ENCODE measurements at regions not wholly inside any gene's neighbourhood (a gene's known extent, or its start where the extent isn't known, plus 50 kb on each side); places are given as distances from the start of the nearest gene placed in this dataset.

DNA sequence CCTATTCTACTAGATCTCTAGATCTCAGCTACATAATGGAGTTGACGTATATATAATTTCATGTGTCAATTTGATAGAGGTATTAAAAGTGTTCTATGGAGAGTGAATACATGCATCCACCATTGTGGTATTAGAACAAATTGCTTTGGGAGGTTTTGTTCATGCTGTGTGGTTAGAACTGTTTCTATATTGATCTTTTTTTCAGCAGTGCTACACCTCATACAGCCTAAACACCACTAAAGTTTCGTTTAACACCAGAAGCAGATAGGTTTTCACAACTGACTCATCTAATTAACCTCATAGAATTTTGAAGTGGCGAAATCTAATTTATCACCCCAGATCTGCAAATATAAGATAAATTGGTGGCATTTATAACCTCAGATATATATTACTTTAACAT is 269.4 kb upstream of the SEMA6A start:
- POLR2A ChIA-PET, result no interaction called here
- SMC1A ChIA-PET (ENCODE audit: uncharacterized antibody, unreplicated experiment), result interaction anchor here (0.6 kb wide), 1 partner anchor 62 kb away, joined by 4 read pairs; no protein-coding TSS in a partner anchor
- in situ Hi-C loops (cut with MboI) (no loop called here), intact Hi-C loops (cut with micrococcal nuclease; ENCODE audit: unreplicated experiment) (no loop called here)
- no peak for DNase-seq (ENCODE audit: low read depth, low spot score)
- WGBS (ENCODE audit: insufficient coverage, insufficient replicate concordance, low lambda C conversion rate, missing lambda C conversion rate), result 68% methylated on average over 3 of the region's 3 CpGs
- FAIRE-seq, result no peak
- no TSS peak for BruUV-seq (replicated peaks)
- TF ChIP-seq FOXK2 (IDR thresholded peaks at IDR 0.05), result no peak
- TF ChIP-seq JUNB (IDR thresholded peaks at IDR 0.05), result no peak
- TF ChIP-seq ZNF384 (IDR thresholded peaks at IDR 0.05; ENCODE audit: borderline replicate concordance, low read depth, low read length), result no peak
- peak; percentile 53 for TF ChIP-seq MTA2 (IDR thresholded peaks at IDR 0.05; ENCODE audit: low read depth)
- TF ChIP-seq NFYA (IDR thresholded peaks at IDR 0.05; ENCODE audit: borderline replicate concordance, low read depth, low read length), result no peak
- TF ChIP-seq, protein P1, sequence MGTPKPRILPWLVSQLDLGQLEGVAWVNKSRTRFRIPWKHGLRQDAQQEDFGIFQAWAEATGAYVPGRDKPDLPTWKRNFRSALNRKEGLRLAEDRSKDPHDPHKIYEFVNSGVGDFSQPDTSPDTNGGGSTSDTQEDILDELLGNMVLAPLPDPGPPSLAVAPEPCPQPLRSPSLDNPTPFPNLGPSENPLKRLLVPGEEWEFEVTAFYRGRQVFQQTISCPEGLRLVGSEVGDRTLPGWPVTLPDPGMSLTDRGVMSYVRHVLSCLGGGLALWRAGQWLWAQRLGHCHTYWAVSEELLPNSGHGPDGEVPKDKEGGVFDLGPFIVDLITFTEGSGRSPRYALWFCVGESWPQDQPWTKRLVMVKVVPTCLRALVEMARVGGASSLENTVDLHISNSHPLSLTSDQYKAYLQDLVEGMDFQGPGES (IDR thresholded peaks at IDR 0.05), result no peak
- TF ChIP-seq HDGF (IDR thresholded peaks at IDR 0.05), result no peak
- TF ChIP-seq BRCA1 (IDR thresholded peaks at IDR 0.05; ENCODE audit: low read depth, low read length), result no peak
- TF ChIP-seq PAX8 (IDR thresholded peaks at IDR 0.05), result no peak
- no peak for TF ChIP-seq NFIC (IDR thresholded peaks at IDR 0.05; ENCODE audit: low read depth, low read length)
- peak; percentile 69 for TF ChIP-seq ZNF24 (IDR thresholded peaks at IDR 0.05)
- no peak for TF ChIP-seq SIN3A (IDR thresholded peaks at IDR 0.05; ENCODE audit: low read depth, low read length)
- TF ChIP-seq RUNX3 (IDR thresholded peaks at IDR 0.05; ENCODE audit: low read length), result no peak
- TF ChIP-seq, protein P2, sequence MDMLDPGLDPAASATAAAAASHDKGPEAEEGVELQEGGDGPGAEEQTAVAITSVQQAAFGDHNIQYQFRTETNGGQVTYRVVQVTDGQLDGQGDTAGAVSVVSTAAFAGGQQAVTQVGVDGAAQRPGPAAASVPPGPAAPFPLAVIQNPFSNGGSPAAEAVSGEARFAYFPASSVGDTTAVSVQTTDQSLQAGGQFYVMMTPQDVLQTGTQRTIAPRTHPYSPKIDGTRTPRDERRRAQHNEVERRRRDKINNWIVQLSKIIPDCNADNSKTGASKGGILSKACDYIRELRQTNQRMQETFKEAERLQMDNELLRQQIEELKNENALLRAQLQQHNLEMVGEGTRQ (IDR thresholded peaks at IDR 0.05; ENCODE audit: borderline replicate concordance, low read depth, low read length), result no peak
- Histone ChIP-seq H4K20me1 (ENCODE audit: control insufficient read depth, insufficient read depth) (no peaks in the 10 kb centered on the region), H3K9me3 (replicated peaks; ENCODE audit: control insufficient read depth, insufficient read depth, low read length) (no peaks in the 10 kb centered on the region; the same call in 2 of the 3 replicates), H3K36me3 (ENCODE audit: control insufficient read depth in 2 of 2, insufficient read depth in 2 of 2, low read length in 1 of 2) (no peaks in the 10 kb centered on the region), H3K4me3 (no peak overlapping the region), H3K4me1 (ENCODE audit: control insufficient read depth, insufficient read depth, low read length) (no peaks in the 10 kb centered on the region), H3K79me2 (ENCODE audit: control insufficient read depth, insufficient read depth, low read length) (no peaks in the 10 kb centered on the region), H3K9ac (ENCODE audit: control insufficient read depth, insufficient read depth, low read length) (no peak overlapping the region), H3K27ac (ENCODE audit: control insufficient read depth, insufficient read depth) (no peak overlapping the region), H3K27me3 (replicated peaks in 1 of 2; ENCODE audit: control insufficient read depth in 2 of 2, insufficient read depth in 2 of 2, low read length in 1 of 2) (no peaks in the 10 kb centered on the region), H2AFZ (ENCODE audit: control insufficient read depth, low read depth, low read length) (no peak overlapping the region), H3K4me2 (ENCODE audit: control insufficient read depth, insufficient read depth) (no peak overlapping the region)
- peak; percentile 69 for ATAC-seq
- RAD21 ChIA-PET (ENCODE audit: unreplicated experiment), result no interaction called here
- CTCF ChIA-PET, result no interaction called here

Data from GM12878 (cell line).